Neural cell (in vitro differentiated cells): ENCODE measurements at regions not wholly inside any gene's neighbourhood (a gene's known extent, or its start where the extent isn't known, plus 50 kb on each side); places are given as distances from the start of the nearest gene placed in this dataset.

Source experiments
- H2AFZ ChIP-seq: fragments of 200-600, 300-800 bp; sonication (generic), shearing (Covaris generic); 2 replicates; pipeline ENCODE4 v1.6.0; 2014; ENCODE audit warnings: low read depth, mild to moderate bottlenecking, antibody characterized with exemption, low read length, moderate library complexity
- H3F3A ChIP-seq: fragments of 200-600 bp; shearing (Covaris generic); 2 replicates; pipeline ENCODE4 v1.6.1; 2016; ENCODE audit warnings: mild to moderate bottlenecking, moderate library complexity, mixed read lengths, antibody characterized with exemption, low read length; ENCODE audit not compliant: insufficient read depth, poor library complexity, severe bottlenecking
- H3K27ac ChIP-seq: fragments of 200-600, 300-800 bp; sonication (generic), shearing (Covaris generic); 2 replicates; pipeline ENCODE4 v1.5.1; 2014; ENCODE audit warnings: mild to moderate bottlenecking, low read length, moderate library complexity
- H3K27me3 ChIP-seq: fragments of 300-800, 200-600 bp; sonication (generic), shearing (Covaris generic); 2 replicates; pipeline ENCODE4 v1.6.0; 2014; ENCODE audit warnings: mild to moderate bottlenecking, low read depth, low read length, moderate library complexity; ENCODE audit not compliant: insufficient read depth
- H3K36me3 ChIP-seq: fragments of 300-800, 200-600 bp; sonication (generic), shearing (Covaris generic); 2 replicates; pipeline ENCODE4 v1.5.1; 2014; ENCODE audit warnings: mild to moderate bottlenecking, antibody characterized with exemption, low read length, moderate library complexity; ENCODE audit not compliant: insufficient read depth
- H3K4me2 ChIP-seq: fragments of 300-800, 200-600 bp; sonication (generic), shearing (Covaris generic); 2 replicates; pipeline ENCODE4 v1.6.0; 2014; ENCODE audit warnings: mild to moderate bottlenecking, low read length
- H3K4me3 ChIP-seq: fragments of 300-800, 200-600 bp; sonication (generic), shearing (Covaris generic); 2 replicates; pipeline ENCODE4 v1.5.1; 2014; ENCODE audit warnings: mild to moderate bottlenecking, low read length, moderate library complexity
- H3K79me2 ChIP-seq: fragments of 200-600 bp; shearing (Covaris generic); replicated peaks from 2 replicates; pipeline ENCODE4 v1.6.0; 2014; ENCODE audit warnings: mild to moderate bottlenecking, low read length, moderate library complexity; ENCODE audit not compliant: insufficient read depth
- H3K9ac ChIP-seq: fragments of 300-800, 200-600 bp; sonication (generic), shearing (Covaris generic); 2 replicates; pipeline ENCODE4 v1.6.1; 2016; ENCODE audit warnings: mild to moderate bottlenecking, low read length, mixed read lengths
- H3K9me2 ChIP-seq: fragments of 200-600 bp; shearing (Covaris generic); 2 replicates; pipeline ENCODE4 v1.6.1; 2016; ENCODE audit warnings: mild to moderate bottlenecking, low read length, mixed read lengths; ENCODE audit not compliant: insufficient read depth
- H3K9me3 ChIP-seq: fragments of 200-600, 300-800 bp; sonication (generic), shearing (Covaris generic); 2 replicates; pipeline ENCODE4 v1.6.1; 2016; ENCODE audit warnings: mild to moderate bottlenecking, mixed run types, low read length, moderate library complexity, mixed read lengths
- H4K20me1 ChIP-seq: fragments of 200-600 bp; shearing (Covaris generic); 2 replicates; pipeline ENCODE4 v1.6.1; 2016; ENCODE audit warnings: mild to moderate bottlenecking, mixed run types; ENCODE audit not compliant: insufficient read depth
- CTCF ChIP-seq: fragments of 450-650 bp; IDR thresholded peaks from 2 replicates; pipeline ENCODE4 v1.5.1; 2014; ENCODE audit warnings: antibody characterized with exemption, mild to moderate bottlenecking, moderate library complexity; ENCODE audit not compliant: poor library complexity, severe bottlenecking
- EP300 ChIP-seq: fragments of 450-650 bp; conservative IDR thresholded peaks from 2 replicates; pipeline ENCODE4 v1.6.1; 2014; ENCODE audit warnings: antibody characterized with exemption, mild to moderate bottlenecking, moderate library complexity; ENCODE audit not compliant: poor library complexity, severe bottlenecking
- EZH2 ChIP-seq: fragments of 200-600, 300-800 bp; shearing (Covaris generic), sonication (generic); IDR thresholded peaks from 2 replicates; pipeline ENCODE4 v1.6.1; 2014; ENCODE audit warnings: antibody characterized with exemption, low read length, borderline replicate concordance, mild to moderate bottlenecking; ENCODE audit not compliant: insufficient read depth, poor library complexity, severe bottlenecking
- MXI1 ChIP-seq: fragments of 450-650 bp; conservative IDR thresholded peaks from 2 replicates; pipeline ENCODE4 v1.6.1; 2014; ENCODE audit warnings: antibody characterized with exemption, mild to moderate bottlenecking; ENCODE audit not compliant: poor library complexity, severe bottlenecking
- POLR2AphosphoS5 ChIP-seq: IDR thresholded peaks from 2 replicates; pipeline ENCODE4 v1.6.1; 2012
- RAD21 ChIP-seq: fragments of 450-650 bp; conservative IDR thresholded peaks from 2 replicates; pipeline ENCODE4 v1.6.1; 2014; ENCODE audit warnings: antibody characterized with exemption, mild to moderate bottlenecking, moderate library complexity
- REST ChIP-seq: IDR thresholded peaks from 2 replicates; pipeline ENCODE4 v1.6.1; 2012; ENCODE audit warnings: borderline replicate concordance
- SMC3 ChIP-seq: fragments of 450-650 bp; conservative IDR thresholded peaks from 2 replicates; pipeline ENCODE4 v1.6.1; 2014; ENCODE audit warnings: antibody characterized with exemption, mild to moderate bottlenecking, moderate library complexity; ENCODE audit not compliant: poor library complexity
- TAF1 ChIP-seq: IDR thresholded peaks from 2 replicates; pipeline ENCODE4 v1.6.1; 2012; ENCODE audit warnings: low read depth

- H3K36me3 ChIP-seq, result no peaks in the 10 kb centered on the region
- no peaks in the 10 kb centered on the region for H3F3A ChIP-seq
- no peak overlapping the region for H2AFZ ChIP-seq
- TF ChIP-seq RAD21, result no peak
- no peak for TF ChIP-seq EP300
- TF ChIP-seq REST, result no peak
- TF ChIP-seq POLR2AphosphoS5, result no peak
- no peak for TF ChIP-seq SMC3
- TF ChIP-seq EZH2, result no peak
- no peak for TF ChIP-seq TAF1
- no peak for TF ChIP-seq CTCF
- no peak for TF ChIP-seq MXI1
- no peak overlapping the region for H3K27ac ChIP-seq
- no peak overlapping the region for H3K9ac ChIP-seq
- H3K27me3 ChIP-seq, result no peaks in the 10 kb centered on the region
- no peaks in the 10 kb centered on the region for H3K79me2 ChIP-seq
- H3K9me2 ChIP-seq, result no peaks in the 10 kb centered on the region
- H4K20me1 ChIP-seq, result no peaks in the 10 kb centered on the region
- no peak overlapping the region for H3K4me3 ChIP-seq
- no peak overlapping the region for H3K4me2 ChIP-seq
- H3K9me3 ChIP-seq, result no peaks in the 10 kb centered on the region
These were observed 700.1 kb downstream of the ADCYAP1 start for GRCh38 chr18:1604751-1605150.

- no peaks in the 10 kb centered on the region for H3K9me2 ChIP-seq
- no peaks in the 10 kb centered on the region for H3K36me3 ChIP-seq
- no peaks in the 10 kb centered on the region for H4K20me1 ChIP-seq
- H3K27me3 ChIP-seq, result no peaks in the 10 kb centered on the region
- H3K27ac ChIP-seq, result no peak overlapping the region
- H3K9me3 ChIP-seq, result peaks cover 2% of the 10 kb centered on the region
- no peak overlapping the region for H3K9ac ChIP-seq
- TF ChIP-seq EZH2, result no peak
- TF ChIP-seq SMC3, result no peak
- TF ChIP-seq CTCF, result no peak
- TF ChIP-seq TAF1, result no peak
- no peak for TF ChIP-seq MXI1
- TF ChIP-seq EP300, result no peak
- no peak for TF ChIP-seq POLR2AphosphoS5
- TF ChIP-seq RAD21, result no peak
- H3K4me3 ChIP-seq, result no peak overlapping the region
- H3K4me2 ChIP-seq, result no peak overlapping the region
- no peaks in the 10 kb centered on the region for H3F3A ChIP-seq
- H2AFZ ChIP-seq, result no peak overlapping the region
- H3K79me2 ChIP-seq, result no peaks in the 10 kb centered on the region
These were observed 713.7 kb downstream of the ADCYAP1 start for GRCh38 chr18:1618364-1618763.
